T-cell (primary cell): ENCODE measurements at regions not wholly inside any gene's neighbourhood (a gene's known extent, or its start where the extent isn't known, plus 50 kb on each side); places are given as distances from the start of the nearest gene placed in this dataset.
"Not testable (repeated sequence)": the region's sequence is repeated elsewhere in the genome, so short reads cannot be mapped to it uniquely, and the experiment has no call there.

Experiments
- ATAC-seq, 4 experiments: fragments of 200-7000 bp in 3 of 4; fragments of 150-1000 bp in 1 of 4; cut with Tn5 transposase; replicated peaks in 1 of 4; 1 replicate in 3 of 4; 2 replicates in 1 of 4; pipeline ENCODE4 v1.10.0; 2021; ENCODE audit warnings: moderate library complexity in 3 of 4, mild to moderate bottlenecking in 2 of 4, moderate number of reproducible peaks in 1 of 4
- CTCF ChIA-PET, 2 donors: fragments of 300-600 bp; sonication (Branson Sonifier 250); formaldehyde crosslinking; loops; one replicate each; lab custom pipeline; 2022; ENCODE audit warnings: antibody characterized with exemption in 2 of 2; lab: Charles Lee
- POLR2A ChIA-PET, 2 donors: fragments of 300-600 bp; sonication (Branson Sonifier 250); formaldehyde crosslinking; loops; one replicate each; lab custom pipeline; 2022; ENCODE audit warnings: antibody characterized with exemption in 2 of 2; lab: Charles Lee
- DNase-seq, 35 experiments: peaks; one replicate each; pipeline versions ENCODE4 v3.0.0 to v3.0.0-alpha.2; 2013 to 2023
- H3K27ac ChIP-seq: one replicate; pipeline ENCODE4 v1.5.1; 2013; ENCODE audit warnings: low read length
- H3K27me3 ChIP-seq, 2 experiments: replicated peaks in 1 of 2; 1 replicate in 1 of 2; 2 replicates in 1 of 2; pipeline versions ENCODE4 v1.6.1 to v1.7.0; 2013; ENCODE audit warnings: low read length in 1 of 2, mixed read lengths in 1 of 2; ENCODE audit not compliant: control insufficient read depth in 2 of 2, insufficient read depth in 2 of 2; ENCODE audit errors: extremely low read depth in 1 of 2
- H3K36me3 ChIP-seq, 2 donors: 1 replicate in 1 of 2; 2 replicates in 1 of 2; pipeline versions ENCODE4 v1.6.1 to v1.7.0; 2013; ENCODE audit warnings: low read length in 1 of 2; ENCODE audit not compliant: control insufficient read depth in 2 of 2, insufficient read depth in 1 of 2; ENCODE audit errors: extremely low read depth in 1 of 2
- H3K4me1 ChIP-seq, 2 experiments: 1 replicate in 1 of 2; 2 replicates in 1 of 2; pipeline versions ENCODE4 v1.6.1 to v1.7.0; 2013; ENCODE audit warnings: low read length in 2 of 2, mixed read lengths in 1 of 2; ENCODE audit not compliant: insufficient read depth in 2 of 2, control insufficient read depth in 1 of 2; ENCODE audit errors: extremely low read depth in 1 of 2
- H3K4me3 ChIP-seq, 2 donors: 1 replicate in 1 of 2; 2 replicates in 1 of 2; pipeline versions ENCODE4 v1.5.1 to v1.7.0; 2013; ENCODE audit warnings: mild to moderate bottlenecking in 2 of 2, low read length in 1 of 2, moderate library complexity in 1 of 2; ENCODE audit not compliant: control insufficient read depth in 1 of 2; ENCODE audit errors: extremely low read depth in 1 of 2
- H3K9me3 ChIP-seq: 2 replicates; pipeline ENCODE4 v1.7.0; 2013
- H3K27ac Mint-ChIP-seq, 2 donors: one replicate each; pipeline ENCODE4 v1.8.0; 2020 to 2021; ENCODE audit warnings: mild to moderate bottlenecking in 2 of 2, mixed read lengths in 2 of 2
- H3K27me3 Mint-ChIP-seq, 2 donors: one replicate each; pipeline ENCODE4 v1.8.0; 2021 to 2022; ENCODE audit warnings: mixed read lengths in 2 of 2
- H3K36me3 Mint-ChIP-seq: one replicate; pipeline ENCODE4 v1.8.0; 2021; ENCODE audit warnings: mixed read lengths
- H3K4me1 Mint-ChIP-seq, 3 donors: one replicate each; pipeline ENCODE4 v1.8.0; 2020 to 2022; ENCODE audit warnings: mixed read lengths in 3 of 3, mild to moderate bottlenecking in 1 of 3
- H3K4me3 Mint-ChIP-seq, 3 donors: one replicate each; pipeline ENCODE4 v1.8.0; 2020 to 2022; ENCODE audit warnings: mild to moderate bottlenecking in 3 of 3, mixed read lengths in 3 of 3, moderate library complexity in 3 of 3
- H3K9me3 Mint-ChIP-seq, 3 donors: one replicate each; pipeline ENCODE4 v1.8.0; 2020 to 2022; ENCODE audit warnings: mixed read lengths in 3 of 3
- WGBS: methylation state at CpG from one replicate; pipeline ENCODE4 v1.1.5; 2013; ENCODE audit warnings: missing lambda C conversion rate; ENCODE audit not compliant: insufficient coverage; 5-methylcytosine and 5-hydroxymethylcytosine counted together

- Mint-ChIP-seq H3K27me3 (no peaks in the 10 kb centered on the region), H3K27ac (no peak overlapping the region), H3K4me1 (peaks cover 10 to 27% (median 23%) of the 10 kb centered on the region in 3 donors), H3K36me3 (peaks cover 5% of the 10 kb centered on the region), H3K9me3 (peaks cover 8 to 18% (median 9%) of the 10 kb centered on the region in 3 donors), H3K4me3 (no peak overlapping the region)
- no peak overlapping the region for H3K27ac ChIP-seq
- CTCF ChIA-PET, result no interaction called here
- peaks cover 3% of the 10 kb centered on the region for H3K9me3 ChIP-seq
- no peak overlapping the region for H3K4me3 ChIP-seq
- peaks cover 6 to 8% of the 10 kb centered on the region in 2 experiments for H3K4me1 ChIP-seq
- no peaks in the 10 kb centered on the region for H3K36me3 ChIP-seq
- POLR2A ChIA-PET, result no interaction called here
- DNase-seq, result no peak
- no peak for ATAC-seq
- H3K27me3 ChIP-seq, result no peaks in the 10 kb centered on the region
Observed at GRCh38 chr10:62699148-62699547, 105.4 kb upstream of the ADO start.

- H3K9me3 Mint-ChIP-seq, H3K4me1 ChIP-seq, H3K27me3 ChIP-seq, CTCF ChIA-PET, H3K36me3 ChIP-seq, H3K4me1 Mint-ChIP-seq, POLR2A ChIA-PET, H3K9me3 ChIP-seq, H3K27me3 Mint-ChIP-seq, H3K4me3 ChIP-seq, H3K36me3 Mint-ChIP-seq, H3K27ac Mint-ChIP-seq, H3K4me3 Mint-ChIP-seq, ATAC-seq, H3K27ac ChIP-seq, DNase-seq: not testable (repeated sequence)
- 93% methylated on average over 2 of the region's 3 CpGs for WGBS
Observed at GRCh38 chr10:62704121-62704520, 100.4 kb upstream of the ADO start.

GRCh38 chr10:62705789-62706188 lies 98.7 kb upstream of the ADO start:
- CTCF ChIA-PET, result no interaction called here
- H3K27me3 Mint-ChIP-seq, result no peaks in the 10 kb centered on the region
- POLR2A ChIA-PET, result no interaction called here
- H3K27ac Mint-ChIP-seq, result no peak overlapping the region
- Histone ChIP-seq H3K4me3 (no peak overlapping the region), H3K4me1 (no peaks in the 10 kb centered on the region), H3K9me3 (no peaks in the 10 kb centered on the region), H3K27ac (no peak overlapping the region), H3K27me3 (no peaks in the 10 kb centered on the region), H3K36me3 (no peaks in the 10 kb centered on the region)
- WGBS, result 91% methylated on average over 1 of the region's 2 CpGs
- DNase-seq, result no peak
- no peaks in the 10 kb centered on the region for H3K9me3 Mint-ChIP-seq
- ATAC-seq, result no peak
- no peak overlapping the region for H3K4me3 Mint-ChIP-seq
- H3K36me3 Mint-ChIP-seq, result no peaks in the 10 kb centered on the region
- peaks cover 0 to 6% (median 0%) of the 10 kb centered on the region in 3 donors for H3K4me1 Mint-ChIP-seq

- Histone ChIP-seq H3K9me3 (no peaks in the 10 kb centered on the region), H3K27ac (no peak overlapping the region), H3K36me3 (no peaks in the 10 kb centered on the region), H3K4me1 (no peaks in the 10 kb centered on the region), H3K27me3 (no peaks in the 10 kb centered on the region), H3K4me3 (no peak overlapping the region)
- CTCF ChIA-PET, result interaction anchor here in 1 of 2 donors (0.6 kb wide), 1 partner anchor 110 kb away, joined by 3 read pairs; no protein-coding TSS in a partner anchor
- WGBS, result no CpG with 5 or more reads among the region's 2 CpGs
- Mint-ChIP-seq H3K36me3 (no peaks in the 10 kb centered on the region), H3K4me1 (peaks cover 0 to 6% (median 0%) of the 10 kb centered on the region in 3 donors), H3K4me3 (no peak overlapping the region), H3K27me3 (no peaks in the 10 kb centered on the region), H3K9me3 (no peaks in the 10 kb centered on the region), H3K27ac (no peak overlapping the region)
- POLR2A ChIA-PET, result no interaction called here
- DNase-seq (no peak), ATAC-seq (no peak)
Observed at GRCh38 chr10:62707810-62708209, 96.7 kb upstream of the ADO start.

- no peaks in the 10 kb centered on the region for H3K27me3 ChIP-seq
- Mint-ChIP-seq H3K27me3 (no peaks in the 10 kb centered on the region), H3K9me3 (no peaks in the 10 kb centered on the region), H3K4me3 (no peak overlapping the region), H3K36me3 (no peaks in the 10 kb centered on the region), H3K27ac (no peak overlapping the region), H3K4me1 (peaks cover 0 to 6% (median 0%) of the 10 kb centered on the region in 3 donors)
- H3K4me3 ChIP-seq, result no peak overlapping the region
- POLR2A ChIA-PET, result no interaction called here
- WGBS, result no CpG with 5 or more reads among the region's 4 CpGs
- CTCF ChIA-PET, result no interaction called here
- no peaks in the 10 kb centered on the region for H3K9me3 ChIP-seq
- no peaks in the 10 kb centered on the region for H3K4me1 ChIP-seq
- H3K36me3 ChIP-seq, result no peaks in the 10 kb centered on the region
- ATAC-seq (no peak), DNase-seq (no peak)
- no peak overlapping the region for H3K27ac ChIP-seq
Observed at GRCh38 chr10:62708569-62708968, 96.0 kb upstream of the ADO start.

GRCh38 chr10:62709200-62709599 lies 95.3 kb upstream of the ADO start:
- Histone ChIP-seq H3K36me3 (no peaks in the 10 kb centered on the region), H3K27me3 (no peaks in the 10 kb centered on the region), H3K9me3 (no peaks in the 10 kb centered on the region), H3K4me3 (no peak overlapping the region), H3K27ac (no peak overlapping the region), H3K4me1 (no peaks in the 10 kb centered on the region)
- ChIA-PET CTCF (interaction anchor here in 1 of 2 donors (0.5 kb wide), 1 partner anchor 599 kb away, joined by 7 read pairs; no protein-coding TSS in a partner anchor), POLR2A (no interaction called here)
- no CpG with 5 or more reads among the region's 3 CpGs for WGBS
- Mint-ChIP-seq H3K36me3 (no peaks in the 10 kb centered on the region), H3K27me3 (no peaks in the 10 kb centered on the region), H3K4me3 (no peak overlapping the region), H3K4me1 (peaks cover 0 to 6% (median 0%) of the 10 kb centered on the region in 3 donors), H3K27ac (no peak overlapping the region), H3K9me3 (no peaks in the 10 kb centered on the region)
- DNase-seq (no peak), ATAC-seq (no peak)

- peaks cover 0 to 10% (median 3%) of the 10 kb centered on the region in 3 donors for H3K4me1 Mint-ChIP-seq
- H3K27me3 ChIP-seq, result no peaks in the 10 kb centered on the region
- no peak overlapping the region for H3K4me3 Mint-ChIP-seq
- H3K27me3 Mint-ChIP-seq, result no peaks in the 10 kb centered on the region
- whole genome bisulfite sequencing, result no CpG with 5 or more reads among the region's 4 CpGs
- H3K27ac ChIP-seq, result no peak overlapping the region
- no peaks in the 10 kb centered on the region for H3K9me3 ChIP-seq
- ChIA-PET CTCF (no interaction called here), POLR2A (no interaction called here)
- H3K4me1 ChIP-seq, result no peaks in the 10 kb centered on the region
- H3K27ac Mint-ChIP-seq, result no peak overlapping the region
- DNase-seq (no peak), ATAC-seq (no peak)
- H3K9me3 Mint-ChIP-seq, result no peaks in the 10 kb centered on the region
- H3K36me3 ChIP-seq, result no peaks in the 10 kb centered on the region
- no peak overlapping the region for H3K4me3 ChIP-seq
- no peaks in the 10 kb centered on the region for H3K36me3 Mint-ChIP-seq
Observed at GRCh38 chr10:62710182-62710581, 94.3 kb upstream of the ADO start.
